ENCODE measurements at regions not wholly inside any gene's neighbourhood (a gene's known extent, or its start where the extent isn't known, plus 50 kb on each side); places are given as distances from the start of the nearest gene placed in this dataset.

- Mint-ChIP-seq H3K36me3 (ENCODE audit: insufficient read depth, unreplicated experiment) (no peaks in the 10 kb centered on the region), H3K27me3 (ENCODE audit: insufficient read depth, unreplicated experiment) (no peaks in the 10 kb centered on the region), H3K4me1 (ENCODE audit: insufficient read depth, unreplicated experiment) (no peaks in the 10 kb centered on the region), H3K27ac (ENCODE audit: low read depth, unreplicated experiment) (no peak overlapping the region), H3K4me3 (ENCODE audit: unreplicated experiment) (no peak overlapping the region), H3K9me3 (ENCODE audit: unreplicated experiment) (no peaks in the 10 kb centered on the region)
- ChIA-PET CTCF (interaction anchor here (0.6 kb wide), 1 partner anchor 246 kb away, joined by 3 read pairs; no protein-coding TSS in a partner anchor), POLR2A (no interaction called here)
- TF ChIP-seq CTCF (IDR thresholded peaks at IDR 0.05; ENCODE audit: unreplicated experiment) = no peak
- no TSS peak for BruUV-seq (replicated peaks)
- no peak for DNase-seq (ENCODE audit: unreplicated experiment)
- intact Hi-C loops (cut with micrococcal nuclease) = no loop called here
Observed at GRCh38 chr15:95512906-95513305, 817.6 kb upstream of the NR2F2 start.

GRCh38 chr15:95519887-95520286 lies 810.6 kb upstream of the NR2F2 start:
- H3K27me3 Mint-ChIP-seq (ENCODE audit: insufficient read depth, unreplicated experiment) = no peaks in the 10 kb centered on the region
- no peak overlapping the region for H3K4me3 Mint-ChIP-seq (ENCODE audit: unreplicated experiment)
- intact Hi-C loops (cut with micrococcal nuclease) = no loop called here
- no peaks in the 10 kb centered on the region for H3K36me3 Mint-ChIP-seq (ENCODE audit: insufficient read depth, unreplicated experiment)
- H3K9me3 Mint-ChIP-seq (ENCODE audit: unreplicated experiment) = no peaks in the 10 kb centered on the region
- POLR2A ChIA-PET = no interaction called here
- no peak overlapping the region for H3K27ac Mint-ChIP-seq (ENCODE audit: low read depth, unreplicated experiment)
- H3K4me1 Mint-ChIP-seq (ENCODE audit: insufficient read depth, unreplicated experiment) = no peaks in the 10 kb centered on the region
- BruUV-seq (replicated peaks) = no TSS peak
- no peak for TF ChIP-seq CTCF (IDR thresholded peaks at IDR 0.05; ENCODE audit: unreplicated experiment)
- DNase-seq (ENCODE audit: unreplicated experiment) = no peak
- CTCF ChIA-PET = no interaction called here

GRCh38 chr15:95520511-95520910 lies 810.0 kb upstream of the NR2F2 start:
- intact Hi-C loops (cut with micrococcal nuclease) = no loop called here
- no TSS peak for BruUV-seq (replicated peaks)
- no peak overlapping the region for H3K27ac Mint-ChIP-seq (ENCODE audit: low read depth, unreplicated experiment)
- H3K4me3 Mint-ChIP-seq (ENCODE audit: unreplicated experiment) = no peak overlapping the region
- POLR2A ChIA-PET = no interaction called here
- DNase-seq (ENCODE audit: unreplicated experiment) = no peak
- H3K27me3 Mint-ChIP-seq (ENCODE audit: insufficient read depth, unreplicated experiment) = no peaks in the 10 kb centered on the region
- no peaks in the 10 kb centered on the region for H3K9me3 Mint-ChIP-seq (ENCODE audit: unreplicated experiment)
- CTCF ChIA-PET = no interaction called here
- H3K4me1 Mint-ChIP-seq (ENCODE audit: insufficient read depth, unreplicated experiment) = no peaks in the 10 kb centered on the region
- TF ChIP-seq CTCF (IDR thresholded peaks at IDR 0.05; ENCODE audit: unreplicated experiment) = no peak
- H3K36me3 Mint-ChIP-seq (ENCODE audit: insufficient read depth, unreplicated experiment) = no peaks in the 10 kb centered on the region

- CTCF ChIA-PET = no interaction called here
- Mint-ChIP-seq H3K27me3 (ENCODE audit: insufficient read depth, unreplicated experiment) (no peaks in the 10 kb centered on the region), H3K9me3 (ENCODE audit: unreplicated experiment) (no peaks in the 10 kb centered on the region), H3K4me3 (ENCODE audit: unreplicated experiment) (no peak overlapping the region), H3K4me1 (ENCODE audit: insufficient read depth, unreplicated experiment) (no peaks in the 10 kb centered on the region), H3K27ac (ENCODE audit: low read depth, unreplicated experiment) (no peak overlapping the region), H3K36me3 (ENCODE audit: insufficient read depth, unreplicated experiment) (no peaks in the 10 kb centered on the region)
- intact Hi-C loops (cut with micrococcal nuclease) = no loop called here
- no peak for DNase-seq (ENCODE audit: unreplicated experiment)
- no peak for TF ChIP-seq CTCF (IDR thresholded peaks at IDR 0.05; ENCODE audit: unreplicated experiment)
- POLR2A ChIA-PET = no interaction called here
- BruUV-seq (replicated peaks) = no TSS peak
Observed at GRCh38 chr15:95520922-95521321, 809.6 kb upstream of the NR2F2 start.

All from MCF 10A (cell line).